Vagina (tissue), 2 donors: ENCODE measurements at regions not wholly inside any gene's neighbourhood (a gene's known extent, or its start where the extent isn't known, plus 50 kb on each side); places are given as distances from the start of the nearest gene placed in this dataset.

Experiments
- DNase-seq, 2 donors: peaks; one replicate each; pipeline ENCODE4 v3.0.0-alpha.2; 2017; ENCODE audit errors: extremely low spot score in 2 of 2
- H3K27ac ChIP-seq: fragments of 200-600 bp; sonication (generic); one replicate; pipeline ENCODE4 v1.5.1; 2019
- H3K27me3 ChIP-seq: fragments of 200-600 bp; sonication (generic); one replicate; pipeline ENCODE4 v1.5.1; 2019
- H3K36me3 ChIP-seq, 2 donors: fragments of 200-600 bp; sonication (generic); one replicate each; pipeline ENCODE4 v1.5.1; 2017 to 2019
- H3K4me1 ChIP-seq: fragments of 200-600 bp; sonication (generic); one replicate; pipeline ENCODE4 v1.5.1; 2019
- H3K4me3 ChIP-seq, 2 donors: fragments of 200-600 bp; sonication (generic); 1 replicate in 1 of 2; 2 replicates in 1 of 2; pipeline ENCODE4 v1.5.1; 2016 to 2019
- H3K9me3 ChIP-seq: fragments of 200-600 bp; sonication (generic); one replicate; pipeline ENCODE4 v1.5.1; 2019
- CTCF ChIP-seq, 3 experiments: fragments of 450-650 bp in 2 of 3; fragments of 200-600 bp in 1 of 3; sonication (generic) in 1 of 3; IDR thresholded peaks; one replicate each; pipeline ENCODE4 v1.5.1; 2017 to 2019; ENCODE audit warnings: antibody characterized with exemption in 3 of 3, mild to moderate bottlenecking in 2 of 3, moderate library complexity in 2 of 3
- POLR2A ChIP-seq, 2 donors: fragments of 450-650 bp; IDR thresholded peaks; one replicate each; pipeline ENCODE4 v1.6.1; 2017; ENCODE audit warnings: antibody characterized with exemption in 2 of 2, mild to moderate bottlenecking in 2 of 2, moderate library complexity in 2 of 2
- POLR2AphosphoS5 ChIP-seq, 2 donors: sonication (generic); formaldehyde crosslinking; IDR thresholded peaks; one replicate each; pipeline ENCODE4 v1.9.0; 2017; ENCODE audit warnings: antibody characterized with exemption in 2 of 2, mild to moderate bottlenecking in 2 of 2, low read depth in 1 of 2; ENCODE audit not compliant: insufficient read depth in 1 of 2
- intact Hi-C: fragments of 100-400 bp; cut with DNase I; formaldehyde crosslinking; loops from one replicate; pipeline ENCODE4 v1.15.1; 2023

DNA sequence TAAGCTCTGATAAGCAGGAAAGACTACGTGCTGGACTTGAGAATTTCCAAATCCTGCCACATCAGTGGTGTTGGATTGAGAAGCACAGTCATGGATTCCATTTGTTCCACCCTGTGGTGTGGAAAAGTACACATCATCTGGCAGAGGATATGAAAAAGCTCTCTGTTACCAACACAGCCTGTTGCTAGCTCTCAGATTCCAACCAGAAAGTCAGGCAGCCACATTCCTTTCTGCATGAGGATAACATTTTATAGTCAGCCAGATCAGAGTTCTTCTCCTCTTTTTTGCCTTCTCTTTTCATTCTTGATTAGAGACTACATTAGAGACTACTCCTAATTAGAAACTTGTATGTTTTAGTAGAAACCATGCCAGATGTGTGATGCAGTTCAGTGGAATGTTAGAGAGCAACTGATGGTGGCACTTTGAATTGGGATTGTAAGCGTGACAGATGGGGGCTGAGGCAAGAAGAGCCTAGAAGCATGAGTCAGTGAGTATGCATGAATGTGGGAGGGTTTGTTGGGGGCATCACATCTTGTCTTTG is 61.2 kb upstream of the STXBP6 start:
- Histone ChIP-seq H3K27ac (no peak overlapping the region), H3K9me3 (no peaks in the 10 kb centered on the region), H3K27me3 (no peaks in the 10 kb centered on the region), H3K4me3 (no peak overlapping the region), H3K36me3 (no peaks in the 10 kb centered on the region), H3K4me1 (no peaks in the 10 kb centered on the region)
- intact Hi-C loops: no loop called here
- DNase-seq: no peak
- TF ChIP-seq POLR2A (IDR thresholded peaks at IDR 0.05) (no peak), CTCF (IDR thresholded peaks at IDR 0.05) (no peak), POLR2AphosphoS5 (IDR thresholded peaks at IDR 0.05; ENCODE audit: insufficient read depth in 1 of 2, low read depth in 1 of 2) (peak in 1 of 2 donors; percentile 24)

DNA sequence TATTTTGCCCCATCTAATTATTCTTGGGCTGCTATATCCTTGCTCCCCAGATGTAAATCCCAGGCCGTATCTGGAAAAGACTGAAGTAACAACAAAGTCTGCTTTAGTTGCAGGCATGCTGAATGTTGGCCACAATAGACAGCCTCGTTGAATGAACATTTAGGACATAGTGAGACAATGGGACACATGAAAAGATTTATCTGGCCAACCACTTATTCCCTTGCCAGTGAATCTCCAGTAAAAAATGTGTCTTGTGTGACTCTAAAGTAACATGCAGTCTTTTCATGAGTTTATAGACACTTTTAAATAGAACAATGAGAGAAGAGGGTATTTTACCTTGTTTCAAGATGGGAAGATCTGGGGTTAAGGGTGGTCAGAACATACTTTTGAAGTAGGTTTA is 60.2 kb upstream of the STXBP6 start:
- no peak overlapping the region for H3K4me3 ChIP-seq
- H3K36me3 ChIP-seq: no peaks in the 10 kb centered on the region
- no peaks in the 10 kb centered on the region for H3K27me3 ChIP-seq
- intact Hi-C loops: no loop called here
- TF ChIP-seq POLR2A (IDR thresholded peaks at IDR 0.05) (no peak), CTCF (IDR thresholded peaks at IDR 0.05) (no peak), POLR2AphosphoS5 (IDR thresholded peaks at IDR 0.05; ENCODE audit: insufficient read depth in 1 of 2, low read depth in 1 of 2) (no peak)
- no peaks in the 10 kb centered on the region for H3K4me1 ChIP-seq
- no peak for DNase-seq
- H3K27ac ChIP-seq: no peak overlapping the region
- no peaks in the 10 kb centered on the region for H3K9me3 ChIP-seq

- Histone ChIP-seq H3K4me1 (no peaks in the 10 kb centered on the region), H3K27me3 (no peaks in the 10 kb centered on the region), H3K36me3 (no peaks in the 10 kb centered on the region), H3K4me3 (no peak overlapping the region), H3K27ac (no peak overlapping the region), H3K9me3 (no peaks in the 10 kb centered on the region)
- DNase-seq: no peak
- intact Hi-C loops: no loop called here
- no peak for TF ChIP-seq POLR2A (IDR thresholded peaks at IDR 0.05)
- TF ChIP-seq CTCF (IDR thresholded peaks at IDR 0.05): no peak
- TF ChIP-seq POLR2AphosphoS5 (IDR thresholded peaks at IDR 0.05; ENCODE audit: insufficient read depth in 1 of 2, low read depth in 1 of 2): no peak
Observed at GRCh38 chr14:25108959-25109358, 59.0 kb upstream of the STXBP6 start.

GRCh38 chr14:25108291-25108690 is 58.3 kb upstream of the STXBP6 start:
- no peaks in the 10 kb centered on the region for H3K36me3 ChIP-seq
- DNase-seq: no peak
- intact Hi-C loops: no loop called here

More at GRCh38 chr14:25108291-25108690, 58.3 kb upstream of the STXBP6 start:
- TF ChIP-seq POLR2AphosphoS5 (IDR thresholded peaks at IDR 0.05; ENCODE audit: insufficient read depth in 1 of 2, low read depth in 1 of 2) (no peak), CTCF (IDR thresholded peaks at IDR 0.05) (no peak), POLR2A (IDR thresholded peaks at IDR 0.05) (no peak)
- Histone ChIP-seq H3K9me3 (no peaks in the 10 kb centered on the region), H3K27me3 (no peaks in the 10 kb centered on the region), H3K4me1 (no peaks in the 10 kb centered on the region), H3K4me3 (no peak overlapping the region), H3K27ac (no peak overlapping the region)
